ENCODE measurements at regions not wholly inside any gene's neighbourhood (a gene's known extent, or its start where the extent isn't known, plus 50 kb on each side); places are given as distances from the start of the nearest gene placed in this dataset.

DNA sequence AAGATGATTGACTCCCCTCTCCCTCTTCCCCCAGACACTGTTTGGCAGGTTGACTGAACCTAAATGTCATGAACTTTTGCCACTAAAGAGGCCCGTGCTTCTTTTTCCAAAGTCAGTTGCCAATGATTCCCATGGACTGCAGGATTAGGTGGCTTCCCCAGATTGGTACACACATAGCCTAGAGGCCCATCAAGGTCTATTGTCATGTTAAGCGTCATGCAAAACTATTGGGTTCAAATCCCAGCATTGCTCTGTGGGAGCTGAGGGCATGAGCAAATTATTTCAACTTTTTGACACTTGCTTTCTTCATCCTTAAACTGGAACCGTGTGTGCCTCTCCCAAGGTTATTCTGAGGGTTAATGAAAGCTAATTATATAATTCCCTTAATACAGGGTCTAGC, 430.2 kb upstream of the TBX3 start:
- TF ChIP-seq GATA3 (IDR thresholded peaks at IDR 0.05; ENCODE audit: low read depth, low read length) (no peak), GATA2 (IDR thresholded peaks at IDR 0.05; ENCODE audit: low read depth, low read length) (no peak)

DNA sequence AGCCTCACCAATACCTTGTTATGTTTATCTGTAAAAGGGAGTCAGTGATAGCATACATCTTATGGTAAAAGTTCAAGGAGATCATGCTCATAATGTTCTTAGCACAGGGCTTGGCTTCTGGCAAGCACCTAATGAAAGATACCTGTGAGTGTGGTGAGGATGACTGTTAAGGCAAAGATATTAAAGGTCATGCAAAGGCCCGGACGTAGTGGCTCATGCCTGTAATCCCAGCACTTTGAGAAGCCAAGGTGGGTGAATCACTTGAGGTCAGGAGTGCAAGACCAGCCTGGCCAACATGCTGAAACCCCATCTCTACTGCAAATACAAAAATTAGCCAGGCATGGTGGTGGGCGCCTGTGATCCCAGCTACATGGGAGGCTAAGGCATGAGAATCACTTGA, 425.9 kb upstream of the TBX3 start:
- TF ChIP-seq GATA3 (IDR thresholded peaks at IDR 0.05; ENCODE audit: low read depth, low read length) (no peak), GATA2 (IDR thresholded peaks at IDR 0.05; ENCODE audit: low read depth, low read length) (no peak)

DNA sequence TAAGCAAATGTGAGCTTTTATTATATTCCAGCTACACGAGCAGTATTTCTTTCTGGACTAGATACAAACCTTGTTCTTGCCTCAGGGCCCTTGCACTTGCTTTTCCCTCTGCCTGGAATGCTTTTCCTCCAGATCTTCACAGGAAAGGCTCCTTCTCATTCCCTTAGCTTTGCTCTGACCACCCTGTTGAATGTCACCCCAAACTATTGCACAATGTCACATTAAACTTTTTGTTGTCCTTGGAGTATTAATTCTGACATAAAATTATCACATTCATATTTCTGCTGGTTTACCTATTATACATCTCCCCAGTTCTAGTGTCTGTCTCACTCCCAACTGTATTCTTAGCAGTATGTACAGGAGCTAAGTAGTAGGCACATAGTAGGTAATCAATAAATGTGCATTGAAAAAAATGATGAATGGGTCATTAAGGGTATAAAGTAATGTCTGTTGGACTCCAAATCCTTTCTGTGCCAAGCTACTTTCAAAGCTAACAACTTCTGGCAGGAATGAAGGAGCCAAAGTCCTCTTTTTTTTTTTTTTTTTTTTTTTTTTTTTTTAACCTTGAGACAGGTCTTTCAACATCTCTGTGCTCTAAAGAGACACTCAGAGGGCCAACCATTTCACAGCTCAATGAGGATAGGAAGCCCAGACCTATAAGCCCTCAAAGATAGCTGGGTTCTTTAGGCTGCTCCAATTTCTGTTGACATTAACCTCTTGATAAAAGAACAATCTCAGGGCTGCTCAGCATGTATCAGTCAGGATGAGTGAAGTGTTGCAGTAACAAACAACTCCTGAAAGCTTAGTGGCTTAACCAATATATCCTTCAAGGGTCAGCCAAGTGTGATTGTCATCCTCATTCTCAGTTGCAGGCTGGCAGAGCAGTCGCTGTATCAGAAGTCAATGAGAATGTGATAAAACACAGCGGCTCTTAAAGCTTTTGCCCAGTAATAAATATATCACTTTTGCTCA, 424.4 kb upstream of the TBX3 start:
- TF ChIP-seq GATA2 (IDR thresholded peaks at IDR 0.05; ENCODE audit: low read depth, low read length) (no peak), GATA3 (IDR thresholded peaks at IDR 0.05; ENCODE audit: low read depth, low read length) (no peak)

DNA sequence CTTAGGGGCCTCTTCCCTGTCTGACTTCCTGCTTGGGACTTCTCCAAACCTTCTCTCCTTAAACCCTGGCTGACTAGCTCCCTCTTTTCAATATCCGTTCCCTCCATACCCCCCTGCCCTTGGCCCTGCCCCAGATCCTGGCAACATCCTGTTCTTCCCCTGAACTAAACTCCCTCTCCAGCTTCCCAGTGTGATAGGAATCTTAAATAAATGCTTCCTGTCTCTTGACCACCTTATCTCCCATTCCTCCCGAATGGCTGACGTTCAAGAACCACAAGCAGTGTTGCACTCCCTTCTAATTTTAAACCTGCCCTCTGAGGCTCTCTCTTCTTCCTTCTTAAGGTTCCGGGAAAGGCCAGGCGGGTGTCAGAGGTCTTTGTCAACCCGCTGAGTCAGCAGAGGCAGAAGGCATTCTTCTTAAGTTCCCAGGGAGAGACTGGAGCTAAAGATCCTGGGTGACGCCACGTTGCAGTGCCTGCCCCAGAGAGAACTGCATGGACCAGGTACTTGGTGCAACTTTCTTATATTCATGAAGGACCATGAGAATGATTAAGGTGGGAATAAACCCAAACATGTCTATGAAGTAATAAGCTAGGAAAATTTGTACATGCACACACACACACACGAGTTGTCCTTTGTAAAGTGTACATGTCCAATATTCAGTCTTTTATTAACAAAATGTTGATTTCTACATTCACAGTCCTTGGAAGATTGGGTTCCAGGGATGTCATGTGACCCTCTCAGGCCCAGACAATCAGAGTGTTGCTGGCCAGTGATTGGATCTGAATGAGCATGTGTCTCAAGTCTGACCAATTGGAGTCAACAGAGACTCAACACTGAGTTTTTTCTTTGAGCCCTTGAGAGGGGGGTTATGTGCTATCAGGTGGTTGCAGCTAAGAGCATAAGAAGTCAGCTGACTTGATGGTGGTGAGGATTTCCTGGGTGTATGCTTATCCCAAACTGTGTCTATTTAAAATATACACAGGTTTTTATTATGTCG, 420.2 kb upstream of the TBX3 start:
- TF ChIP-seq GATA2 (IDR thresholded peaks at IDR 0.05; ENCODE audit: low read depth, low read length) (0 out of 2 replicates have a peak, but pooled peaks have one; percentile 12), GATA3 (IDR thresholded peaks at IDR 0.05; ENCODE audit: low read depth, low read length) (no peak)

DNA sequence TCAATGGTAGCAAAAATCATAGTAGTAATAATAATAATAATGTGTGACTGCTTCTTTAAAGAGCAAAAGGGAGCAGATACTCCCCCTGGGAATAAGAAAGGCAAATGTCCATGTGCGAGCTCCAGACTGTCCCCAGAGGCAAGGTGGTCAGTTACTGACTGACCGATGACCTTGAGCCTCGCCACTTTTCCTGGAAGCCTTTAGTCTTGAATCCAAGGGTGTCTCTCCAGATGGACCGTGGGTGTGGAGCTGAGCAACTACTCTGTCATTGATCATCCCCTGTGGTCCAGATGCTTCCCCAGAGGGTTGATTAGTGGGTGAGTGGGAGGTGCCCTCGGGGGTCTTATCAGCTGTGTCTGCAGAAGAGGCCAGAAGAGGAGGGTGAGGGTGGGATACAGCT, 418.5 kb upstream of the TBX3 start:
- no peak for TF ChIP-seq GATA2 (IDR thresholded peaks at IDR 0.05; ENCODE audit: low read depth, low read length)
- TF ChIP-seq GATA3 (IDR thresholded peaks at IDR 0.05; ENCODE audit: low read depth, low read length) = no peak

DNA sequence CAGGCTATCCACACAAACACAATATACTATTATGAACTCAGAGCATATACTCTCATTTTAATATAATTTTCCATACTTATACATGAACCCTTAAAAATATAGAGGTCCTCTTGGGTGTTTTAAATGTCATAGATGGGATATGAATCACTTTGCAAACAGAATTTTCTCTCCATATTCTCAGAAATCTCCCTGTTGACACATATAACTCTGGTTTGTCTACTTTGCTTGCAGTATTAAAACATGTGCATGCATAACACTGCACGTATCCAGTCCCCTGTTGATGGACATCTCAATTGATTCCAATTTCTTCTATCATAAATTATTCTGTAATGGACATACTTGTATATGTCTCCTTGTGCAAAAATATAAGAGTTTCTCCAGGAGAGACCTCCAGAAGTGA, 417.5 kb upstream of the TBX3 start:
- TF ChIP-seq GATA3 (IDR thresholded peaks at IDR 0.05; ENCODE audit: low read depth, low read length) (no peak), GATA2 (IDR thresholded peaks at IDR 0.05; ENCODE audit: low read depth, low read length) (no peak)

DNA sequence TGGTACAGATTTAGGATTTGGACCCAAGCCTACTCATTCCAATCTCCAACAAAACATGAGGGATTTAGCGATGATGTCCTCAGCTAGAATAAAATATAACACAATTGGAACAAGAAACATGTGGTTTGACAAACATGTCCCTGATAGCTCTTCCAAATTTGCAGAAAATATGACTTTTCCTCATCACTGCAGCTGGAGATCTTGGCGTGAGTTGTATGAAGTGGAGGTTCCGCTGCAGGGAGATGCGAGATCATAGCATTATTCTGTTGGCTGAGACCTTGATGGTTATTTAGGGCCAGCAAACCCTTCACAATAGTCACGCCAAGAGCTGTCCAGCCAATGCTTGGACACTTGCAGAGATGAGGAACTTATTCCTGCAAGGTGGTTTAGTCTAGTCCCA, 413.4 kb upstream of the TBX3 start:
- no peak for TF ChIP-seq GATA3 (IDR thresholded peaks at IDR 0.05; ENCODE audit: low read depth, low read length)
- no peak for TF ChIP-seq GATA2 (IDR thresholded peaks at IDR 0.05; ENCODE audit: low read depth, low read length)

DNA sequence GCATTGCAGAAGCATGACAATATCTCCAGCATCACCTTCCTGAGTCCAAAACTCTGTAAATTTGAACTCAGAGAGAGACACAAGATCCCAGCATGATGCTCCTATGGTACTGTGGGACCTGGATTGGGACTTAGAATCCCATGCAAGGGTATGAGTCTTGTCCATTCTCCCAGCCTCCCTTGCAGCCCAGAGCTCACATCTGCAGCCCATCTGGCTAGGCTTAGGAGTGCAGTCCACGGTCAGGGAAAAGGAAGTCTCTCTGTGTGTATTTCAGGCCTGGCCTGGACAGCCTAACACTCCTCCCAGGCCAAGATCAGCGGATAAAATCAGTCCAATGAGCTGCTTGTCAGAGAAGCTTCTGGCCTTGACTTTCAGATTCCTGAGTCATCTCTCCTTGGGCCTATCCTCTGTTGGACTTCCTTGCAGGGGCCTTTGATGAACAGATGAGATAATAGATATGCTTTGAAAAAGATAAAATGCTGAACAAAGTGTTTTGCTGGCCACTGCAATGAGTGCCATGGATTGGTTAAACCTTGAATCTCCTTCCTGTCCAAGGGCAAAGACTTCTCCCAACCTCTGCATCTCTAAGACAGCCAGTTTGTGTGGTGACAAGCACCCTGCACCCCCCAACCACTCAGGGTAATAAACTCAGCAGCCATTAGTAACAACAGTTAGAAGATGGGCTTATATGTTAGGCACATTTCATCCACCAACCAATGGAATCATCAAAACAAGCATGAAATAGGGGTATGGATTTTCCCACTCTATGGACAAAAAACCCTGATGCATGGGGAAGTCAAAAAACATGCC, 412.8 kb upstream of the TBX3 start:
- no peak for TF ChIP-seq GATA3 (IDR thresholded peaks at IDR 0.05; ENCODE audit: low read depth, low read length)
- TF ChIP-seq GATA2 (IDR thresholded peaks at IDR 0.05; ENCODE audit: low read depth, low read length) = peak; percentile 69

DNA sequence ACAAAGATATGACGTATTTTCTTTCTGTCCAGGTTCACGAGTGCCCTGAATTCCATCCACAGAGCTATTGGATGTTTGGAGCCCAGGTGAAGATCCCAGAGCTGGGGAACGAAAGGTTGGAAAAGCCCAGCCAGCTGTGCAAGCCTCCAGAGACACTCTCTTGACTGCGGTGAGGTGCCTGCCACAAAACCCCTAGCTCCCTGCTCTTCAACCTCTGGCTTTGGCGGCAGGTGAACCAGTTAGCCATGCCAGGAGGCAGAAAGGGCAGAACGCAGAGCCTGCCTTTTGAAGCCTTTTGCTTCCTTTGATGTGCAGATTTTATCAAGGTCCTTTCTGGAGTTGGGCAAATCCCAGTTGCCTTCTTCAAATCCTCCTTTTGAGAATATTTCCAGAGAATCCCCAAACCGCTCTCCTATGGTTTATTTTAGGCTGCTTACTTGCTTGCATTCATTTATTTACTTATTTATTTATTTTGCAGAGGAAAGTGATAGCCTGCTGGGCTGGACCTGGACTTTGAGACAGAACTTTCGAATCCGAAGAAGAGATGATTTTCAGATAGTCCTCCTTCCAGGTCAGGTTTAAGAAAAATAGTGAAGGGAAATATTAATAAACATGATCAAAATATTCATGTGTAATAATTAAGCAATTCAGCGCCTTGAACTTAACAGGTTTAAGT, 411.2 kb upstream of the TBX3 start:
- TF ChIP-seq GATA3 (IDR thresholded peaks at IDR 0.05; ENCODE audit: low read depth, low read length) (no peak), GATA2 (IDR thresholded peaks at IDR 0.05; ENCODE audit: low read depth, low read length) (no peak)

DNA sequence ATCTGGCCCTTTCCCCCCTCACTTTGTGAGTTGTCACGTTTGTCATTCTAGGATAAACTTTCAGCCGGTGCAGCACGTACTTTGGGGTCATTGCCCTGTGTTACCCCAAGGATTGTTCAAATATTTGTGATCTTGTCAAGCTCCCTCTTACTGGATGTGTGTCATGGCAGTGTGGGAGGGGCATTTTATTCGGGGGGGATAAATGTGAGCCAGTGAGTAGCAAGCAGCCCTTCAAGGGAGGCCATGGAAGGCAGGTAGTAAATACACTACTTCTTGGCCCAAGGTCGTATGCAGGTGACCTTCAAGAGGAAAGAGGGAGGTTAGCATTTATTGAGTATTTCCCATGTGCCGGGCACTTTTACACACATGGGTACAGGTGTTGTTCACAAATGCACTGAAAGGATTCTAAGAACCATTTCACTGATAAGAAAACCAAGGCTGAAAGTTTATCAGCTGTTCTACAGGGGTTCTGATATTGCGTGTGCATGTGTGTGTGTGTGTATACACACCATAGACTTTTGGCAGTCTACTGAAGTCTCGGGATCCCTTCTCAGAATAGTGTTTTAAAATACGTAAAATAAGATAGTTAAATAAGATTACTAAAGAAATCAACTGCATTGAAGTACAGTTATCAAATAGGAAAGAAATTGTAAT, 410.3 kb upstream of the TBX3 start:
- TF ChIP-seq GATA2 (IDR thresholded peaks at IDR 0.05; ENCODE audit: low read depth, low read length) (no peak), GATA3 (IDR thresholded peaks at IDR 0.05; ENCODE audit: low read depth, low read length) (no peak)

DNA sequence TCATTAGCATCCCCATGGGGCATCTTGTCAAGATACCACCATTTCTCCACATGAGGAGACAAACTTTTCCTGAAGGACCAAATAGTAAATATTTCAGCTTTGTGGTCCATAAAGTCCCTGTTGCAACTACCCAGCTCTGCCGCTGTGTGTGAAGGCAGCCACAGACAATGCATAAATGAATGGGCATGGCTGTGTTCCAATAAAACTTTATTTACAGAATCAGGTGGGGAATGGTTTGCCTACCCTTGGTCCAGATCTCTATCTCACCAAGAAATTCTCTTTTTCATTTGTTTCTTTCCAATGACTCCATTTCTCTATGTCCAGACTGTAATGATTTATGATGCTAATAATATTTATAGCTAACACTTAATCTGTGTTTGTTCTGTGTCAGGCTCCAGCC, 409.3 kb upstream of the TBX3 start:
- no peak for TF ChIP-seq GATA2 (IDR thresholded peaks at IDR 0.05; ENCODE audit: low read depth, low read length)
- TF ChIP-seq GATA3 (IDR thresholded peaks at IDR 0.05; ENCODE audit: low read depth, low read length) = no peak

DNA sequence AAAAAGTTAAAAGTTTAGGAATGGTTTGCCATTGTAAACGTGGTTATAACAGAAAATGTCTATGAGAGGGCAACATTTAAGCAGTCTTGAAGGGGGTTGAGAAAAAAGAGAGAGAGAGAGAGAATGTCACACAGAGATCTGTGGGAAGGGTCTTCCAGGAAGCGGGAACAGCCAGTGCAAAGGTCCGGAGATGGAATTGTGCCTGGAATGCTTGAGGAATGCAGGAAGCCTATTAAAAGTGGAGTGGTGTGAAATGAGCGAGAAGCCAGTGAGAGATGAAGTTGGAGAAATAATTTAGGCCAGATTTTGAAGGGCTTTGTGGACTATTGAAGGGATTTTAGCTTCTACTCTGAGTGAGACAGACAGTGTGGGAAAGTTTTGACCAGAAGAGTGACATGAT, 406.8 kb upstream of the TBX3 start:
- no peak for TF ChIP-seq GATA3 (IDR thresholded peaks at IDR 0.05; ENCODE audit: low read depth, low read length)
- no peak for TF ChIP-seq GATA2 (IDR thresholded peaks at IDR 0.05; ENCODE audit: low read depth, low read length)
